H9 (cell line): ENCODE measurements at regions not wholly inside any gene's neighbourhood (a gene's known extent, or its start where the extent isn't known, plus 50 kb on each side); places are given as distances from the start of the nearest gene placed in this dataset.
"Not testable (repeated sequence)": the region's sequence is repeated elsewhere in the genome, so short reads cannot be mapped to it uniquely, and the experiment has no call there.

Experiments
- DNase-seq: peaks from one replicate; pipeline ENCODE4 v3.0.0-alpha.2; 2017
- H2AFZ ChIP-seq: one replicate; pipeline ENCODE4 v1.6.1; 2013; ENCODE audit warnings: mild to moderate bottlenecking, low read length, control low read depth, moderate library complexity
- H2AK5ac ChIP-seq: 2 replicates; pipeline ENCODE4 v1.6.1; 2013; ENCODE audit warnings: low read length, control low read depth, mixed read lengths; ENCODE audit not compliant: insufficient read length
- H2BK120ac ChIP-seq: one replicate; pipeline ENCODE4 v1.6.1; 2013; ENCODE audit warnings: low read depth, mild to moderate bottlenecking, low read length, control low read depth, inconsistent platforms; ENCODE audit not compliant: poor library complexity, severe bottlenecking
- H2BK12ac ChIP-seq: 2 replicates; pipeline ENCODE4 v1.6.1; 2013; ENCODE audit warnings: low read length, control low read depth, mixed read lengths, low read depth; ENCODE audit not compliant: insufficient read length
- H2BK15ac ChIP-seq: 2 replicates; pipeline ENCODE4 v1.6.1; 2013; ENCODE audit warnings: low read depth, low read length, control low read depth
- H2BK20ac ChIP-seq: one replicate; pipeline ENCODE4 v1.6.1; 2013; ENCODE audit warnings: low read depth, mild to moderate bottlenecking, low read length, control low read depth, inconsistent platforms; ENCODE audit not compliant: poor library complexity, severe bottlenecking
- H2BK5ac ChIP-seq: 2 replicates; pipeline ENCODE4 v1.6.1; 2013; ENCODE audit warnings: low read length, control low read depth, mixed read lengths; ENCODE audit not compliant: insufficient read length
- H3K14ac ChIP-seq: 2 replicates; pipeline ENCODE4 v1.6.1; 2013; ENCODE audit warnings: low read length, control low read depth; ENCODE audit not compliant: insufficient read depth
- H3K18ac ChIP-seq: 2 replicates; pipeline ENCODE4 v1.6.1; 2013; ENCODE audit warnings: low read depth, mild to moderate bottlenecking, mixed read lengths, low read length, control low read depth; ENCODE audit not compliant: insufficient read length
- H3K23ac ChIP-seq: 2 replicates; pipeline ENCODE4 v1.6.1; 2013; ENCODE audit warnings: low read length, control low read depth, mixed read lengths, low read depth; ENCODE audit not compliant: insufficient read length
- H3K23me2 ChIP-seq: 2 replicates; pipeline ENCODE4 v1.6.1; 2013; ENCODE audit warnings: low read depth, mild to moderate bottlenecking, mixed read lengths, low read length, control low read depth; ENCODE audit not compliant: insufficient read length, poor library complexity, severe bottlenecking
- H3K27ac ChIP-seq: 2 replicates; pipeline ENCODE4 v1.5.1; 2013; ENCODE audit warnings: low read length, control low read depth, mixed read lengths, low read depth; ENCODE audit not compliant: insufficient read length
- H3K27me3 ChIP-seq: 2 replicates; pipeline ENCODE4 v1.6.1; 2013; ENCODE audit warnings: low read length, control low read depth, inconsistent platforms; ENCODE audit not compliant: insufficient read depth
- H3K4ac ChIP-seq: 2 replicates; pipeline ENCODE4 v1.6.1; 2013; ENCODE audit warnings: low read depth, mild to moderate bottlenecking, control low read depth, inconsistent platforms, low read length, moderate library complexity
- H3K4me1 ChIP-seq: 2 replicates; pipeline ENCODE4 v1.6.1; 2013; ENCODE audit warnings: low read length, control low read depth, inconsistent platforms; ENCODE audit not compliant: insufficient read depth
- H3K4me2 ChIP-seq: 2 replicates; pipeline ENCODE4 v1.6.1; 2013; ENCODE audit warnings: low read length, control low read depth, mixed read lengths; ENCODE audit not compliant: insufficient read length, insufficient read depth
- H3K56ac ChIP-seq: 2 replicates; pipeline ENCODE4 v1.6.1; 2013; ENCODE audit warnings: low read depth, mild to moderate bottlenecking, mixed read lengths, low read length, control low read depth; ENCODE audit not compliant: insufficient read length
- H3K79me1 ChIP-seq: 2 replicates; pipeline ENCODE4 v1.6.1; 2013; ENCODE audit warnings: low read depth, mild to moderate bottlenecking, moderate library complexity, low read length, control low read depth, inconsistent platforms; ENCODE audit not compliant: insufficient read depth, poor library complexity, severe bottlenecking
- H3K79me2 ChIP-seq: 2 replicates; pipeline ENCODE4 v1.6.1; 2013; ENCODE audit warnings: low read length, control low read depth, inconsistent platforms; ENCODE audit not compliant: insufficient read depth
- H3K9ac ChIP-seq: 2 replicates; pipeline ENCODE4 v1.6.1; 2013; ENCODE audit warnings: low read length, control low read depth, mixed read lengths; ENCODE audit not compliant: insufficient read length; ENCODE audit errors: extremely low read depth
- H3K9me3 ChIP-seq: one replicate; pipeline ENCODE4 v1.6.1; 2013; ENCODE audit warnings: low read depth, low read length, inconsistent platforms; ENCODE audit not compliant: control insufficient read depth
- H3T11ph ChIP-seq: one replicate; pipeline ENCODE4 v1.6.1; 2013; ENCODE audit warnings: mild to moderate bottlenecking, low read length, control low read depth, inconsistent platforms
- H4K20me1 ChIP-seq: one replicate; pipeline ENCODE4 v1.6.1; 2013; ENCODE audit not compliant: control insufficient read depth, insufficient read length, insufficient read depth
- H4K5ac ChIP-seq: 2 replicates; pipeline ENCODE4 v1.6.1; 2013; ENCODE audit warnings: low read depth, mild to moderate bottlenecking, mixed read lengths, low read length, control low read depth; ENCODE audit not compliant: insufficient read length
- H4K8ac ChIP-seq: replicated peaks from 2 replicates; pipeline ENCODE4 v1.6.1; 2013; ENCODE audit warnings: low read length, control low read depth, mixed read lengths, low read depth; ENCODE audit not compliant: insufficient read length
- H4K91ac ChIP-seq: 2 replicates; pipeline ENCODE4 v1.6.1; 2013; ENCODE audit warnings: low read depth, mild to moderate bottlenecking, moderate library complexity, mixed read lengths, low read length, control low read depth; ENCODE audit not compliant: insufficient read length
- H3K27ac Mint-ChIP-seq, 3 experiments: 2 replicates in 2 of 3; 3 replicates in 1 of 3; pipeline ENCODE4 v1.8.0; 2020 to 2021; ENCODE audit warnings: mixed read lengths in 3 of 3, mild to moderate bottlenecking in 1 of 3, moderate library complexity in 1 of 3
- H3K27me3 Mint-ChIP-seq: 2 replicates; pipeline ENCODE4 v1.8.0; 2021; ENCODE audit warnings: low read depth, mild to moderate bottlenecking, moderate library complexity, mixed read lengths
- H3K36me3 Mint-ChIP-seq, 3 experiments: 2 replicates in 2 of 3; 3 replicates in 1 of 3; pipeline ENCODE4 v1.8.0; 2020 to 2021; ENCODE audit warnings: low read depth in 3 of 3, mixed read lengths in 3 of 3; ENCODE audit not compliant: insufficient read depth in 1 of 3
- H3K4me1 Mint-ChIP-seq, 2 experiments: 2 replicates each; pipeline ENCODE4 v1.8.0; 2020; ENCODE audit warnings: mixed read lengths in 2 of 2
- H3K4me3 Mint-ChIP-seq, 2 experiments: 2 replicates in 1 of 2; 3 replicates in 1 of 2; pipeline ENCODE4 v1.8.0; 2020 to 2021; ENCODE audit warnings: mild to moderate bottlenecking in 2 of 2, mixed read lengths in 2 of 2, moderate library complexity in 1 of 2
- H3K9me3 Mint-ChIP-seq, 2 experiments: 2 replicates in 1 of 2; 3 replicates in 1 of 2; pipeline ENCODE4 v1.8.0; 2020; ENCODE audit warnings: mild to moderate bottlenecking in 2 of 2, mixed read lengths in 2 of 2, moderate library complexity in 1 of 2
- WGBS: extraction: QIAGEN DNeasy Blood & Tissue Kit; methylation state at CpG from one replicate; pipeline ENCODE4 v1.1.7; 2013; ENCODE audit warnings: missing lambda C conversion rate, low lambda C conversion rate, mixed read lengths; ENCODE audit not compliant: insufficient read length; ENCODE audit errors: extremely low coverage; 5-methylcytosine and 5-hydroxymethylcytosine counted together

DNA sequence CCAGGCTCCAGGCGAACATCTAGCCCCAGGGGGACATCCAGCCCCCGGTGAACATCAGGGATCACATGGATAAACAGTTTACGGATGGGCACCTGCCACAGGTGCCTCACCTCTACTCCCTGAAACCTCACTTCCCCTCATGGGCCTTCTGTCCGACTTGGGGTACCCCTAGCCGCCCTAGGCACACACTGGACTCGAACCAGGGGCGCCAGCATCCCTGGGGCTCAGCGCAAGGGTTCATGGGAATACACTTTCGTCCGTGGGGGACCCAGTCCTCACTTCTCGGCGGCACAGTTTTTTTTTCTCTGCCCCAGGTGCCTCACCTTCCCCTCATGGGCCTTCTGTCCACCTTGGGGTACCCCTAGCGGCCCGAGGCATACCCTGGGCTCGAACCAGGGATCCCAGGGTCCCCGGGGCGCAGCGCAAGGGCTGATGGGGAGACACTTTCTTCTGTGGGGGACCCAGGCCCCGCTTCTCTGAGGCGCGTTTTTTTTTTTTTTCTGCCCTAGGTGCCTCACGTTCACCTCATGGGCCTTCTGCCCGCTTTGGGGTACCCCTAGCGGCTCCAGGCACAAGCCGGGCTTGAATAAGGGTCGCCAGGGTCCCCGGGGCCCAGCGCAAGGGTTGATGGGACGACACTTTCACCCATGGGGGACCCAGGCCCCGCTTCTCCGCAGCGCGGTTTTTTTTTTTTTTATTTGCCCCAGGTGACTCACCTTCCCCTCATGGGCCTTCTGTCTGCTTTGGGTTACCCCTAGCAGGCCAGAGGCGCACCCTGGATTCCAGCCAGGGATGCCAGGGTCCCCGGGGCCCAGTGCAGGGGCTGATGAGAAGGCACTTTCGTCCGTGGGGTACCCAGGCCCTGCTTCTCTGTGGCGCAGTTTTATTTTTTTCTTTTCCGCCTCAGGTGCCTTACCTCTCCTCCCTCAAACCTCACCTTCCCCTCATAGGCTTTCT is 1483.5 kb upstream of the TPTE start:
- H3K4ac ChIP-seq, H3K4me3 Mint-ChIP-seq, H3K27ac ChIP-seq, H3K56ac ChIP-seq, H2BK20ac ChIP-seq, H3K14ac ChIP-seq, H3K4me2 ChIP-seq, H3K23ac ChIP-seq, H3K4me1 ChIP-seq, H4K20me1 ChIP-seq, H4K8ac ChIP-seq, H3K23me2 ChIP-seq, H2BK12ac ChIP-seq, H2AK5ac ChIP-seq, H3K27me3 Mint-ChIP-seq, H2BK15ac ChIP-seq, H3K27ac Mint-ChIP-seq, H2BK5ac ChIP-seq, H3K9me3 ChIP-seq, DNase-seq, H3K79me2 ChIP-seq, H4K5ac ChIP-seq, H3K4me1 Mint-ChIP-seq, H3T11ph ChIP-seq, H4K91ac ChIP-seq, H3K18ac ChIP-seq, H3K27me3 ChIP-seq, H3K36me3 Mint-ChIP-seq, H3K9ac ChIP-seq, H2AFZ ChIP-seq, H2BK120ac ChIP-seq, H3K79me1 ChIP-seq: not testable (repeated sequence)
- peaks cover 18 to 20% of the 10 kb centered on the region in 2 experiments for H3K9me3 Mint-ChIP-seq
- no CpG with 5 or more reads among the region's 39 CpGs for WGBS

DNA sequence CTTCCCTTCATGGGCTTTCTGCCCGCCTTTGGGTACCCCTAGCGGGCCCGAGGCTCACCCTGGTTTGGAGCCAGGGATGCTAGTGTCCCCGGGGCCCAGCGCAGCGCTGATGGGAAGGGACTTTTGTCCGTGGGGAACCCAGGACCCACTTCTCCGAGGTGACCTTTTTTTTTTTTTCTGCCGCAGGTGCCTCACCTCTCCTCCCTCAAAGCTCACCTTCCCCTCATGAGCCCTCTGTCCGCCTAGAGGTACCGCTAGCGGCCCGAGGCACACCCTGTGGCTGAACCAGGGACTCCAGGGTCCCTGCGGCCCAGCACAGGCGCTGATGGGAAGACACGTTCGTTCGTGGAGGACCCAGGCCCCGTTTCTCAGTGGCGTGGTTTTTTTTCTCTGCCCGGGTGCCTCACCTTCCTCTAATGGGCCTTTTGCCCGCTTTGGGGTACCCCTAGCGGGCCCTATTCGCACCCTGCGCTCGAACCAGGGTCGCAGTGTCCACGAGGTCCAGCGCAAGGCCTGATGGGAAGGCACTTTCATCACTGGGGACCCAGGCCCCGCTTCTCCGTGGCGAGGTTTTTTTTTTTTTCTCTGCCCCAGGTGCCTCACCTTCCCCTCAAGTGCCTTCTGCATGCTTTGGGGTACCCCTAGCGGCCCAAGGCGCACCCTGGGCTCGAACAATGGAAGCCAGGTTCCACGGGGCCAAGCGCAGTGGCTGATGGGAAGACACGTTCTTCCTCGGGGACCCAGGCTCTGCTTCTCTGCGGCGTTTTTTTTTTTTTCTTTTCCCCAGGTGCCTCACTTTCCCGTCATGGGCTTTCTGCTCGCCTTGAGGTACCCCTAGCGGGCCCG is 1481.6 kb upstream of the TPTE start:
- peaks cover 13 to 14% of the 10 kb centered on the region in 2 experiments for H3K9me3 Mint-ChIP-seq
- H4K8ac ChIP-seq, H2BK12ac ChIP-seq, H3K27me3 Mint-ChIP-seq, H2BK15ac ChIP-seq, H4K20me1 ChIP-seq, H3K56ac ChIP-seq, H3K9me3 ChIP-seq, H3K36me3 Mint-ChIP-seq, H3K23me2 ChIP-seq, H3K23ac ChIP-seq, H3K27ac Mint-ChIP-seq, H2AK5ac ChIP-seq, H3T11ph ChIP-seq, H3K27ac ChIP-seq, H2AFZ ChIP-seq, H3K27me3 ChIP-seq, H4K91ac ChIP-seq, H3K79me2 ChIP-seq, H3K4me1 ChIP-seq, H2BK120ac ChIP-seq, H4K5ac ChIP-seq, H3K18ac ChIP-seq, H3K79me1 ChIP-seq, H3K4me1 Mint-ChIP-seq, H2BK20ac ChIP-seq, H3K4me2 ChIP-seq, H3K14ac ChIP-seq, H3K4me3 Mint-ChIP-seq, DNase-seq, H3K9ac ChIP-seq, H3K4ac ChIP-seq, H2BK5ac ChIP-seq: not testable (repeated sequence)
- no CpG with 5 or more reads among the region's 45 CpGs for WGBS
